Activated T-cell treated with anti-CD3 and anti-CD28 coated beads, Interleukin-2, amount 50 U/mL, for 48 hours (primary cell): ENCODE measurements at regions not wholly inside any gene's neighbourhood (a gene's known extent, or its start where the extent isn't known, plus 50 kb on each side); places are given as distances from the start of the nearest gene placed in this dataset.
"Not testable (repeated sequence)": the region's sequence is repeated elsewhere in the genome, so short reads cannot be mapped to it uniquely, and the experiment has no call there.

Source experiments
- DNase-seq, 2 experiments: peaks; one replicate each; pipeline ENCODE4 v3.0.0-alpha.2; 2020

- no peak for DNase-seq
Observed at GRCh38 chr6:121695329-121695728, 259.9 kb downstream of the GJA1 start.

GRCh38 chr6:121697921-121698320, 262.5 kb downstream of the GJA1 start:
- no peak for DNase-seq

GRCh38 chr6:121698617-121699016, 263.2 kb downstream of the GJA1 start:
- DNase-seq, result no peak

- DNase-seq, result not testable (repeated sequence)
Observed at GRCh38 chr6:121703129-121703528, 267.7 kb downstream of the GJA1 start.

GRCh38 chr6:121711472-121711871, 276.0 kb downstream of the GJA1 start:
- DNase-seq, result no peak

- DNase-seq, result no peak
Observed at GRCh38 chr6:121717686-121718085, 282.2 kb downstream of the GJA1 start.

GRCh38 chr6:121720867-121721266, 285.4 kb downstream of the GJA1 start:
- not testable (repeated sequence) for DNase-seq

GRCh38 chr6:121723623-121724022, 288.2 kb downstream of the GJA1 start:
- DNase-seq, result no peak

- DNase-seq, result no peak
Observed at GRCh38 chr6:121724576-121724975, 289.1 kb downstream of the GJA1 start.

GRCh38 chr6:121726596-121726995, 291.1 kb downstream of the GJA1 start:
- no peak for DNase-seq

GRCh38 chr6:121730616-121731015, 295.2 kb downstream of the GJA1 start:
- no peak for DNase-seq

- no peak for DNase-seq
Observed at GRCh38 chr6:121731381-121731780, 295.9 kb downstream of the GJA1 start.

- no peak for DNase-seq
Observed at GRCh38 chr6:121732641-121733040, 297.2 kb downstream of the GJA1 start.

- DNase-seq, result no peak
Observed at GRCh38 chr6:121733234-121733633, 297.8 kb downstream of the GJA1 start.

- not testable (repeated sequence) for DNase-seq
Observed at GRCh38 chr6:121740188-121740587, 304.7 kb downstream of the GJA1 start.

- no peak for DNase-seq
Observed at GRCh38 chr6:121743691-121744090, 308.2 kb downstream of the GJA1 start.

GRCh38 chr6:121748376-121748775, 312.9 kb downstream of the GJA1 start:
- DNase-seq, result no peak

GRCh38 chr6:121748850-121749249, 313.4 kb downstream of the GJA1 start:
- no peak for DNase-seq

- DNase-seq, result no peak
Observed at GRCh38 chr6:121755485-121755884, 320.0 kb downstream of the GJA1 start.

GRCh38 chr6:121756666-121757065, 321.2 kb downstream of the GJA1 start:
- no peak for DNase-seq

- no peak for DNase-seq
Observed at GRCh38 chr6:121759370-121759769, 323.9 kb downstream of the GJA1 start.

GRCh38 chr6:121760191-121760590, 324.7 kb downstream of the GJA1 start:
- no peak for DNase-seq

GRCh38 chr6:121760745-121761144, 325.3 kb downstream of the GJA1 start:
- no peak for DNase-seq

GRCh38 chr6:121764493-121764892, 329.0 kb downstream of the GJA1 start:
- DNase-seq, result no peak

- no peak for DNase-seq
Observed at GRCh38 chr6:121765060-121765459, 329.6 kb downstream of the GJA1 start.

- DNase-seq, result no peak
Observed at GRCh38 chr6:121767211-121767610, 331.8 kb downstream of the GJA1 start.
